ENCODE measurements at regions not wholly inside any gene's neighbourhood (a gene's known extent, or its start where the extent isn't known, plus 50 kb on each side); places are given as distances from the start of the nearest gene placed in this dataset.
"Not testable (repeated sequence)": the region's sequence is repeated elsewhere in the genome, so short reads cannot be mapped to it uniquely, and the experiment has no call there.

DNA sequence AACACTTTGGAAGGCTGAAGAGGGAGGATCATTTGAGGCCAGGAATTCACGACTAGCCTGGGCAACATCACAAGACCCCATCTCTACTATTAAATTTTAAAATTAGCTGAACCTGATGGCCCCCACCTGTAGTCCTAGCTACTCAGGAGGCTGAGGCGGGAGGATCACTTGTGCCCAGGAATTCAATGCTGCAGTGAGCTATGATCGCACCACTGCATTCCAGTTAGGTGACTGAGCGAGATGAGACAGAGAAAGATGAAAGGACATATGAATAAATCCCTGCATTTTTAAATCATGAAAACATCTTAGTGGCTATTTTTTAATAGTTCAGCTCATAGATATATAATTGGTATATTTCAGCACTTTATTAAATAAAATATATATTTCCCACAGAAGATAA, 93.8 kb downstream of the GPR63 start:
- DNase-seq (no peak), ATAC-seq (no peak)

DNA sequence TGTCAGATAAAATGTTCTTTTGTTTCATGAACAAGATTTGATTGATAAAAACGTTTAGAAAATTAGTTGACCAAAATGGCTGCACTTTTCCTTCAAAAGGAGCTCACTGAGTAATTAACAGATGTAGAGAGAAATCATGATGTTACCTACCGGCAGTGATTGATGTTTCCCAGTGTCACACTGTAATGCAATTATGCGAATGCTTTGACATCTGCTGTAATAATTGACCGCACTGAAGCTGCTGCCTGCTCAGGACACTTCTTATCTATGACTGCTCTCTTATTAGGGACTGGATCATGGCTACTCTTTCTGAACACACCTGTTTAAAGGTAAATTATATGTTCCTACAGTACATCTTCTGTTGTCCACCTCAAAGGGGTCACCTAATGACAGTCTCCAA, 94.6 kb downstream of the GPR63 start:
- no peak for DNase-seq
- no peak for ATAC-seq

DNA sequence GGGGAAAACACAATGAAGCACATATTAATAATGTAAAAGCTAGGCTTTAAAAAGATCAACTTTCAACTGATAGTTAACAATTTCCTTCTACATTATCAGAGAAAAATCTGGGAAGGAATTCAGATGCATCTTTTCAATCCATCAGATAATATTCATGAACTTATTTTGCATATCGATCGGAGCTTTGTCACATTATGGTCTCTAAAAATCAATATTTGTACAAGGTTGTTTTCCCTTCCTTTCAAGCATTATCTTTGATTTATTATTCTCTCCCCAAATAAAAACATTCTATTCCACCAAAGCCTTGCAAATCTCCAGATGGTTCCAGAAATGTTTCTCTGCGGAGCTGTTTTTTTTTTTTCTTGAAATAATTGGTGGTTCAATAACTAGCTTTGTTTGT, 101.9 kb downstream of the GPR63 start:
- ATAC-seq, result no peak
- no peak for DNase-seq

DNA sequence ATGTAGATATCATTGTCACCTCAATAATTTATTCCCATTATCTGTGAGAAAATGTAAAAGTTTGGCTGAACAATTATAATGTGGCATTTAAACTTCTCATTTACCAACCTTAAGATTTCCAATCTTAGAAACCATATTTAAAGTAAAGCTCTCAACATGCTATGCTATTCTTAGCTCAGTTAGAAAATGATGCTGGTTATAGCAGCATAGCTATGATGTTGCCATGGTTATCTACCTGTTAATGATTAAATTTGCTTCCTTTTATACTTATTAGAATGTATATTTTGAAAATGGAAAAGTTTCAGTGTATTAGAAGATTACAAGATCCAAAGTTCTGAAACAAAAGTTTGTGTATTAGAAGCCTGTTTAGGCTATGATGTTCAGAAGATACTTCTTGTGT, 110.1 kb downstream of the GPR63 start:
- no peak for ATAC-seq
- no peak for DNase-seq

DNA sequence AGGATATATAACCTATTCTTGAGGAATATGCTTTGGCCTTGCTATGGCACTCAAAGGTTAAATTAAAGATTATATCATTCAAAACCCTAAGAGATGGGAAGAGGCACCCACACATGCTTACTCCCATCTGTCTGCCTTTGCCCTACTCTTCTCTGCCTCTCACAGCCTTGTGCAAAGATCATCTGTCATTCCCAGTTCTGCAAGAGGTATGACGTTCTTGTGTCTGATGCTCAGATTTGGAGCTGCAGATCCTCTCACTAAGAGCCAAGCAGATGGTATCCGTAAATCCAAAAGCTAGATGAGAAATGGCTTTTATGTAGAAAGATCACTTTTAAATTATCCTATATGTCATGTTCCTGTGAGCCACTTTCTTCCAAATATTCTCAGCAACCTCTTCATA, 112.0 kb downstream of the GPR63 start:
- ATAC-seq, result no peak
- DNase-seq, result no peak

DNA sequence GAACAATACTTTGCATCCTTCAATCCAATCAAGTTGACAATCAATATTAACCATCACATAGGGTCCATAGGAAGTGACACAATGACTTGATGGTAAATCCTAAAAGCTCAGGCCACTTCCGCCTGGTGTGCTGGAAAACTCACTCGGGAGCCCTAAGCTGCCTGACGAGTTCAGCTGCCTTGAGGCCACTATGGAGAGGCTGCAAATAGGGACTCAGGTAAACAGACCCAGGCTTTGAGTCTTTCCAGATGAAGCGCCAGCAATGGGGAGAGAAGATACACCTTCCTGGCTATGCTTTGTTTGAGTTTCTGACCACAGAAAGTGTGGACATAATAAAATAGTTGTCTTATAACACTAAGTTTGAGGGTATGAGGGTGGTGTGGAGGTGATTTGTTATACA, 112.6 kb downstream of the GPR63 start:
- DNase-seq (no peak), ATAC-seq (no peak)

DNA sequence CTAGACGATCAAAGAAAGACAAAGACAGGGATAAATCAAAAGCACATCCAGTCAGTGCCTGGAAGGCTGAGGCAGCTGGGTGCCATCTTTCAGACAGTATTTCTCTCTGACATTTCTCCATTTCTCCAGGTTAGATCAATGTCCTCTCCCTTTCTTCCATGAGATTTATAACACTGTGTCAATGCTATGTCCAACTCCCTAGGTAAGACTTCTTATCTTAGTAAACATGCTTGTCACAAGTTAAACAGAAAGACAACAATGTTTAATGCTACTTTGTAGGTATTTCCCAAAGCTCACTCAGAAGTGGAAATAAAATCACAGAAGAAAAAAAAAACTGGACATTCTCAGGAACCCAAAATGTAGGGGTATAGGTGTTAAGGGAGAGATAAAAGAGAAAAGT, 113.9 kb downstream of the GPR63 start:
- ATAC-seq, result no peak
- no peak for DNase-seq

DNA sequence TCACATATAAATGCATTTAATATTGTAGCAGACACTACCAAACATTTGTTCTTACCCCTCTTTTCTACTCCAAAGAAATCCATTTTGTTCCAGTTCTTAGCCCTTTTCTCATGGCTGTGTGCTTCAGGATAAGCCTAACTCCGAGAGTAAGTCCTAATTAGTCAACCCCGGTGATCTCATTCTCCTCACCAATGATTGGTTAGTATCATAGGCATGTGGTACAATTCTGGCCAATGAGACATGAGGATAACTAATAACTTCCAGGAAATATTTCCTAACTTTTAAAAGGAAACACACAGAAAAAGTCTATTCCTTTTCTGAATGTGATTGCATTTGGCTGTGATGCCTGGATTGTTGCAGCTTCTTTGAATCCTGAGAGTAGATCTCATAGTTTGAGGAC, 116.0 kb downstream of the GPR63 start:
- ATAC-seq, result no peak
- DNase-seq, result no peak

DNA sequence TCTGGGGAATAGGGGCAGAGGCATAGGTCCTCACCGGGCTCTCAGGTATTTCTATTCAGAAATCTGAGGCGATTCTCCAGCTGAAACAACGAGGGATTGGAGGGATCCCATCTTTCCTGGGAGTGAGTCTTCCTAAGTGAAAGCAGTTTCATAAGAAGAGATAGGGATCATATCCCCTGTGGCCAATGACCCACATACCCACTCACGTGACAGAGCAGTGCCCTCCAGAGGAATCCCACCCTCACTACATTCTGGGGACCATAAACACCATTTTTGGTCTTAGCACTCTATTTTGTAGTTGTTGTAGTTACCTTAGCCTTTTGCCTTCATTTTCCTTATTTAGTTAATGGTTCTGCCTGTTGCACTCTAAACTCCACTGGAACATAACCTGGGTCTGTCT, 121.1 kb downstream of the GPR63 start:
- ATAC-seq, result no peak
- no peak for DNase-seq

DNA sequence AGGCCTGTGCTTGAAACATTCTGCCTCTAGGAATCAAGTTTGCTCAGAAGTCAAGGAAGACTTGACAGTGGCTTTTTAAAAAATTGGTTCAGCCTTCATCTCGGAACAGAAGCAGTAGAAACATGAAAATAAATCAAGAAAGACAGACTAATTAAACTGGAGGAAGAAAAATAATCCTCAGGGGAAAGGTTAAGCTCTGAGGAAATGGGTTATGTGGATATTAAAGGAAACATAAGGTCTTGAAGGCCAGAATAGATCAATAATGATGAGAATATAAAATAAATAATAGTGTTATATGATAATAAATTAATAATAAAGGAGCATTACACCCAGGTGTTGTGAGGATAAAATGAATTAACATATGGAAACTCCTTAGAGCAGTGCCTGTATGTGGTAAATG, 121.7 kb downstream of the GPR63 start:
- DNase-seq, result no peak
- ATAC-seq, result no peak

DNA sequence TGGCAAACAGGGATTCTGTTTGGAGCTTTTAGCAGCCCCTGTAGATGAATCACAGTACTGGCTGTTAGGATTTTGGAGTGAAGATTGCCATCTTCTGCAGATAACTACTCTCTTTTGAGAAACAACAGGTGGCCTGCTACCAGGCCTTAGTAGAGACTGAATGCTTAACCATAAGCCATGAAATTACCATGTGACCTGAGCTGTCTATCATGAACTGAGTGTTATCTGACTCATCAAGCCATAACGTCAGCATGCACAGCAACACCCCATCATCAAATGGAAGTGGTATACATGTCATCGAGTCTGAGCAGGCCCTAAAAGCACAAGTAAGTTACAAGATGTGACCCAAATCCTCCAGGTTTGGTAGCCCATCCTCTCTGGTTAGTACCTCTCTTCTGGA, 132.6 kb downstream of the GPR63 start:
- ATAC-seq (peak; percentile 52), DNase-seq (no peak)

DNA sequence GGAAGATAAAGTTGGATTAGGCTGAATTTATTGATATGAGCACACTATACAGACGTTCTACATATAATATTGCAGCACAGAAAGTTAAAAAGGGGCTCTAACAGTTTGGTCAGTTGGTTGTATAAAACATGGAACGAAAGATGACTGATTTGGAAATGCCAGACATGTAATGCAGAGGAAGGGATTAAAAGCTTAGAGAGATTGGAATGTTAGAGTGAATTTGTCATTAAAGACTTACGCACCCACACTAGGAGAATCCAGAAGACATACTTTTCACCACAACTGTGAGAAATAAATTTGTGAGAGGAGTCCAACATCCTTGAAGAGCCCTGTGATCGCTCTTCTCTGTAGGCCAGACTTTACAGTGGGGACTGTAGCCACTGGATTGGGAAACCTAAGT, 134.7 kb downstream of the GPR63 start:
- ATAC-seq (no peak), DNase-seq (no peak)

DNA sequence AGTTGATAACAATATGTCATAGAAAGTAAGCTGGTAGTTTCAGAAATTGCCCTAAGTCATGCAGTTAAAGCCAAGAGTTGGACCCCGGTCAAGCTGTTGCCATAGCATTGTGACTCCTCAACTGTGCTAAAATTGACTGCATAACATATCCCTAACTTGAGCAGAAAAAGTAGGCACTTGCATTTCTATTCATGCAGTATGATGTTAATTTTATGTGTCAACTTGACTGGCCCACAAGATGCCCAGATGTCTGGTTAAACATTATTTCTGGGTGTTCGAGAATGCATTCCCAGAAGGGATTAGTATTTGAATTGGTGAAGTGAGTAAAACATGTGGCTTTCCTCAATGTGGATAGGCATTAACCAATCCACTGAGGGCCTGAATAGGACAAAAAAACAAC, 136.4 kb downstream of the GPR63 start:
- no peak for DNase-seq
- ATAC-seq, result no peak

DNA sequence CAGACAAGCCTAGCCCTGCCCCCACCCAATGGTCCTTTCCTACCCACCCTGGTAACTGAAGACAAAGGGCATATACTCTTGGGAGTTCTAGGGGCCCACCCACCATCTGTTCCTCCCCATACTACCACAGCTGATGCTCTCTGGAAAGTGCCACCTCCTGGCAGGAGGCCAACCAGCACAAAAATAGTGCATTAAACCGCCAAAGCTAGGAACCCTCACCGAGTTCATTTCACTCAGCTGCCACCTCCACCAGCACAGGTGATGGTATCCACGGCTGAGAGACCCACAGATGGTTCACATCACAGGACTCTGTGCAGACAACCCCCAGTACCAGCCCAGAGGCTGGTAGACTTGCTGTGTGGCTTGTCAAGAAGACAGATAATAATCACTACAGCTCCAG, 131.5 kb downstream of the FHL5 start:
- ATAC-seq, DNase-seq: not testable (repeated sequence)

DNA sequence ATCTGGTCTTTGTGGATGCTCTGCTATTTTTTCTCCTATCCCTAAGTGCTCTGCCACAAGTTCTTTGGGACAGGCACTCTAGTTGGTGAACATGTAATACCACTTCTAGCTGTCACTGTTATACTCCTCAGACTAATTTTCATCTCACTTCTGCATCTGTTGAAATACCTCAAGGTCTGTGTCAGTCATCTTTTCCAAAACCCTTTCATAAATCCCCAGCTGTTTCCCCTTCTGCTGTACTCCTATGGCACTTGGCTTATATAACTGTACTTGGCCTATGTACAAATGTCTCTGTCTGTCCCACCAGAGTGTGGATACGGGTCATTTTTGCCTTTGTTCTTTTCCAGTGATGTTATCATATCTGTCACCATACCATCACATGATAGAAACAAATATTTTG, 124.2 kb downstream of the FHL5 start:
- no peak for ATAC-seq
- no peak for DNase-seq

DNA sequence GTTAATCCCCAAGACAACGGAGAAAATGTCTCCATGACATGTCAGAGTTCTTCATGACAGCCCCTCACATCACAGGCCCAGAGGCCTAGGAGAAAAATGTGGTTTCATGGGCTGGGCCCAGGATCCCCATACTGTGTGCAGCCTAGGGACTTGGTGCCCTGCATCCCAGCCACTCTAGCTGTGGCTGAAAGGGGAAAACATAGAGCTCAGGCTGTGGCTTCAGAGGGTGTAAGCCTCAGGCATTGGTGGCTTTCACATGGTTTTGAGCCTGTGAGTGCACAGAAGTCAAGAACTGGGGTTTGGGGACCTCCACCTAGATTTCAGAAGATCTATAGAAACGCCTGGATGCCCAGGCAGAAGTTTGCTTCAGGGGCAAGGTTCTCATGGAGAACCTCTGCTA, 122.8 kb downstream of the FHL5 start:
- DNase-seq (no peak), ATAC-seq (no peak)

DNA sequence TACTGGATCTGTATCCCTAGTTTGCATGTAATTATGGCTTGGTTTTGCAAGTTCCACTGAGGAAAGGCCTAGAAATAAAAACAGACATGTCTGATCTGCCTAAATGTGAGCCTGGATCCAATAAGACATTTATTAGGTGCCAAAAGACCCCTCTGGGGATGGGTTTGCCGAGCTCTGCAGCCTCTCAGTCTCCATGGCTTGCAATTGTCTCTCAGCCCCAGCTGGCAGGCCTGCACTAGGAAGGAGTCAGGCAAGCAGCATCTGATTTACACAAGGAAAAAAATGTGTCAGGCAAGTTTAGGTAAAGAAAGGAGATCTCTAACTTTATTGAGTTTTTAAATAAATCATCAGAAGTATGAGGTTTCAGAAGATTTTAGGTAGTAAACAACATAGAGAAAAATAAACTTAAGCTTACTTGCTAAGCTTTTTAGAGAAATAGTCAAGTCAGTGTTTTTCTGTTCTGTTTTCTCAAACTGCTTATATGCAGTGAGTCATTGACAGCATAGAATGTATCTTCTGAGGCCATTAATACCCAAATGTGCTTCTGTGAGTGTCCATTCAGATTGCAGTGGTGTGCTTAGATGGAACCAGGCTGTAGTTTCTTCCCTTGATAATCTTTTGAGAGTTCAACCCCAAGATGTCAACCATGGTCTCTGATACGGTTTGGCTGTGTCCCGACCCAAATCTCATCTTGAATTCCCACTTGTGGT, 121.0 kb downstream of the FHL5 start:
- no peak for ATAC-seq
- no peak for DNase-seq

DNA sequence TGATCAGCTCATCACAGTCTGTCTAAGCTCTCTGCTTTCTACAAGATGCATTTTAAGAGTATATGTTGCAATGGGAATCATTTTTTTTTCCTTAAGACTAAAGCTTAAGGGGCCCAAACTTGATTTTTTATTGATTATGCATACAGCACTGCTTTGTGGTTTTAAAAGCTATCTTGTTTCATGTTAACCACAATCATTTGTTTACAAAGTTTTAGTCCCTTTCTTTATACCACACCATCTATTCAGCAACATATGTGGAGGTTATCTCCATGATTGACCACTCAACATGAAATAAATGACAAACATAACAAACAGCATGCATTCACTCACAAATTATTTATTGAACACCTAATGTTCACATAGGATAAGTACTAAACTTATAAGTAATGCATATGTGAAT, 119.1 kb downstream of the FHL5 start:
- DNase-seq (no peak), ATAC-seq (no peak)

DNA sequence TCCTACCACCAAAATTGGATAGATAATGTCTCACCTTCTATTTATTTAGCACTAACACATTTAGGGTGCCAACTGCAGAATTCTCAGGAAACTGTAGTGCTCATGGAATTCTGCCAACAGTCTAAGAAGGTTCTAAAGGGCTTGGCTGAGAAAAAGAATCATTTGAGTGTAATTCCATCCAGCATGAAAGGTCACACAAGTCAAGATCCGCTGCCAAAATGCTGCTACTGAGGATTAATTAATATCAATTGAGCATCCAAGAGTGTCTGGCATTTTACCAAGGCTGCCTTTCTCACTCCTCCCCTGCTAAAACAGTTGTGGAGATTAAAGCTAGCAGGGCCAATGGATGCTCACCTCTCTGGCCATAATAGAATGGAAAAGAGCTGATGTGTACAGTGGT, 112.7 kb downstream of the FHL5 start:
- DNase-seq (no peak), ATAC-seq (no peak)
